Mesenchymal stem cell (in vitro differentiated cells and primary cell): ENCODE measurements at regions not wholly inside any gene's neighbourhood (a gene's known extent, or its start where the extent isn't known, plus 50 kb on each side); places are given as distances from the start of the nearest gene placed in this dataset.

Experiments used
- DNase-seq: peaks from one replicate; pipeline ENCODE4 v3.0.0-alpha.2; 2013
- H2AFZ ChIP-seq: one replicate; pipeline ENCODE4 v1.6.1; 2013; ENCODE audit warnings: low read depth, mild to moderate bottlenecking, control low read depth, inconsistent platforms, low read length, moderate library complexity
- H2AK5ac ChIP-seq: 2 replicates; pipeline ENCODE4 v1.6.1; 2013; ENCODE audit warnings: low read length, moderate library complexity, mild to moderate bottlenecking, inconsistent platforms; ENCODE audit not compliant: severe bottlenecking
- H2BK120ac ChIP-seq: one replicate; pipeline ENCODE4 v1.6.1; 2013; ENCODE audit warnings: low read depth, mild to moderate bottlenecking, inconsistent platforms, low read length, moderate library complexity
- H2BK12ac ChIP-seq, 2 experiments: one replicate each; pipeline ENCODE4 v1.6.1; 2013; ENCODE audit warnings: inconsistent platforms in 2 of 2, low read length in 2 of 2, mild to moderate bottlenecking in 2 of 2, moderate library complexity in 2 of 2, control low read depth in 1 of 2
- H2BK15ac ChIP-seq: one replicate; pipeline ENCODE4 v1.6.1; 2013; ENCODE audit warnings: mild to moderate bottlenecking, low read depth, inconsistent platforms; ENCODE audit not compliant: poor library complexity, severe bottlenecking
- H2BK5ac ChIP-seq: 2 replicates; pipeline ENCODE4 v1.6.1; 2013; ENCODE audit warnings: low read depth, mild to moderate bottlenecking, low read length, control low read depth, inconsistent platforms; ENCODE audit not compliant: poor library complexity, severe bottlenecking
- H3K14ac ChIP-seq, 2 experiments: one replicate each; pipeline ENCODE4 v1.6.1; 2013; ENCODE audit warnings: inconsistent platforms in 2 of 2, low read length in 2 of 2, control low read depth in 1 of 2, mild to moderate bottlenecking in 1 of 2, moderate library complexity in 1 of 2
- H3K18ac ChIP-seq, 2 experiments: one replicate each; pipeline ENCODE4 v1.6.1; 2013; ENCODE audit warnings: inconsistent platforms in 2 of 2, low read length in 2 of 2, control low read depth in 1 of 2, low read depth in 1 of 2, mild to moderate bottlenecking in 1 of 2
- H3K23ac ChIP-seq, 2 experiments: one replicate each; pipeline ENCODE4 v1.6.1; 2013; ENCODE audit warnings: inconsistent platforms in 2 of 2, low read length in 2 of 2, mild to moderate bottlenecking in 2 of 2, moderate library complexity in 2 of 2, control low read depth in 1 of 2
- H3K27ac ChIP-seq: 2 replicates; pipeline ENCODE4 v1.5.1; 2013; ENCODE audit warnings: mild to moderate bottlenecking, moderate library complexity, low read length, control low read depth, inconsistent platforms; ENCODE audit not compliant: poor library complexity, severe bottlenecking
- H3K27me3 ChIP-seq, 2 experiments: 2 replicates each; pipeline versions ENCODE4 v1.6.1 to v1.7.0; 2013; ENCODE audit warnings: low read length in 2 of 2, mild to moderate bottlenecking in 2 of 2, moderate library complexity in 2 of 2, control low read depth in 1 of 2, inconsistent platforms in 1 of 2; ENCODE audit not compliant: control insufficient read depth in 1 of 2, insufficient read depth in 1 of 2
- H3K36me3 ChIP-seq, 2 experiments: 2 replicates each; pipeline versions ENCODE4 v1.6.1 to v1.7.0; 2013; ENCODE audit warnings: low read length in 2 of 2, control low read depth in 1 of 2, inconsistent platforms in 1 of 2, low read depth in 1 of 2, mild to moderate bottlenecking in 1 of 2; ENCODE audit not compliant: insufficient read depth in 2 of 2, control insufficient read depth in 1 of 2
- H3K4ac ChIP-seq, 2 experiments: one replicate each; pipeline ENCODE4 v1.6.1; 2013; ENCODE audit warnings: inconsistent platforms in 2 of 2, low read length in 2 of 2, mild to moderate bottlenecking in 2 of 2, moderate library complexity in 2 of 2, control low read depth in 1 of 2, low read depth in 1 of 2
- H3K4me1 ChIP-seq: 2 replicates; pipeline ENCODE4 v1.6.1; 2013; ENCODE audit warnings: low read depth, low read length, control low read depth; ENCODE audit not compliant: control insufficient read depth, insufficient read depth
- H3K4me2 ChIP-seq: 2 replicates; pipeline ENCODE4 v1.6.1; 2013; ENCODE audit warnings: low read length, mild to moderate bottlenecking, inconsistent platforms; ENCODE audit not compliant: poor library complexity, severe bottlenecking
- H3K4me3 ChIP-seq, 2 experiments: 2 replicates each; pipeline versions ENCODE4 v1.5.1 to v1.7.0; 2013; ENCODE audit warnings: low read length in 2 of 2, mild to moderate bottlenecking in 2 of 2, control low read depth in 1 of 2, low read depth in 1 of 2; ENCODE audit not compliant: insufficient read depth in 1 of 2
- H3K79me1 ChIP-seq: replicated peaks from 2 replicates; pipeline ENCODE4 v1.6.1; 2013; ENCODE audit warnings: mild to moderate bottlenecking, control low read depth, low read length, inconsistent platforms; ENCODE audit not compliant: poor library complexity, severe bottlenecking
- H3K9ac ChIP-seq: 2 replicates; pipeline ENCODE4 v1.7.0; 2013; ENCODE audit warnings: mild to moderate bottlenecking, low read length, moderate library complexity
- H3K9me3 ChIP-seq: 2 replicates; pipeline ENCODE4 v1.7.0; 2013; ENCODE audit warnings: mild to moderate bottlenecking, low read length; ENCODE audit not compliant: control insufficient read depth
- H4K8ac ChIP-seq: one replicate; pipeline ENCODE4 v1.6.1; 2013; ENCODE audit warnings: inconsistent platforms, mild to moderate bottlenecking, low read length, moderate library complexity
- H4K91ac ChIP-seq: one replicate; pipeline ENCODE4 v1.6.1; 2013; ENCODE audit warnings: mild to moderate bottlenecking, low read length, inconsistent platforms
- WGBS: methylation state at CpG from one replicate; pipeline ENCODE4 v1.1.7; 2013; ENCODE audit warnings: mixed read lengths; 5-methylcytosine and 5-hydroxymethylcytosine counted together

DNA sequence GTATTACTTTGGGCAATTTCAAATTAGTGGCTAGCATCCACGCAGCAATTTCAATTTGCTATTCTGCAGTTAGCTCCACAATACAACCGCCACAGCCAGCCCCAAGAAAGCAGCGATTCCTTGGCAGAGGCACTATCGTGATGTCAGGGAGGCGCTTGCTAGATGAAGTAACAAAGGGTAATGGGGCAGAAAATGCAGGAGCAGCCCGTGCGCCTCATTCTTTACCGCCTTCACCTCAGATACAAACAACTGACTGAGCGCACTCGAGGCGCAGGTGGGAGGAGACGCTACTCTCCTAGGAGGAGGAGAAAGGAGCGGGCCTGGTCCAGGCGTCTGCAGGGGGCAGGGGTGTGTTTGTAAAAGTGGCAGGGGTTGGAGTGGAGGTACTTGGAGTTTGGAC, 76.9 kb upstream of the ASB18 start:
- WGBS: 88% methylated on average over 14 of the region's 14 CpGs
- H3K23ac ChIP-seq: no peak overlapping the region
- H2AK5ac ChIP-seq: no peak overlapping the region

GRCh38 chr2:236341721-236342120, 77.5 kb upstream of the ASB18 start:
- no peak overlapping the region for H3K18ac ChIP-seq
- DNase-seq: no peak
- H3K4me2 ChIP-seq: no peak overlapping the region
- no peaks in the 10 kb centered on the region for H3K79me1 ChIP-seq
- H3K9me3 ChIP-seq: no peaks in the 10 kb centered on the region
- no peak overlapping the region for H3K4ac ChIP-seq
- H3K9ac ChIP-seq: no peak overlapping the region
- no peak overlapping the region for H3K4me3 ChIP-seq
- H3K14ac ChIP-seq: no peak overlapping the region
- H3K27me3 ChIP-seq: peaks cover 4 to 52% of the 10 kb centered on the region in 2 experiments
- H3K23ac ChIP-seq: no peak overlapping the region
- H3K36me3 ChIP-seq: no peaks in the 10 kb centered on the region
- no peak overlapping the region for H2AFZ ChIP-seq
- peaks cover 2% of the 10 kb centered on the region for H3K4me1 ChIP-seq
- H2BK120ac ChIP-seq: no peak overlapping the region
- no peak overlapping the region for H2BK12ac ChIP-seq
- no peak overlapping the region for H4K8ac ChIP-seq
- H4K91ac ChIP-seq: no peak overlapping the region
- H3K27ac ChIP-seq: no peak overlapping the region
- no peak overlapping the region for H2BK15ac ChIP-seq
- 88% methylated on average over 14 of the region's 14 CpGs for WGBS
- no peak overlapping the region for H2AK5ac ChIP-seq
- H2BK5ac ChIP-seq: no peak overlapping the region

More for the DNA sequence above, 76.9 kb upstream of the ASB18 start:
- Histone ChIP-seq H3K27me3 (peaks cover 4 to 46% of the 10 kb centered on the region in 2 experiments), H3K79me1 (no peaks in the 10 kb centered on the region), H4K8ac (no peak overlapping the region), H3K14ac (no peak overlapping the region), H3K27ac (no peak overlapping the region), H2BK120ac (no peak overlapping the region), H3K4me2 (no peak overlapping the region), H3K4ac (no peak overlapping the region), H3K36me3 (no peaks in the 10 kb centered on the region), H3K18ac (no peak overlapping the region), H3K4me3 (no peak overlapping the region), H4K91ac (no peak overlapping the region), H3K4me1 (peaks cover 2% of the 10 kb centered on the region), H2BK5ac (no peak overlapping the region), H2AFZ (no peak overlapping the region), H2BK15ac (no peak overlapping the region), H3K9ac (no peak overlapping the region), H3K9me3 (no peaks in the 10 kb centered on the region), H2BK12ac (no peak overlapping the region)
- DNase-seq: no peak

GRCh38 chr2:236342507-236342906, 78.3 kb upstream of the ASB18 start:
- no peak overlapping the region for H2BK12ac ChIP-seq
- H3K14ac ChIP-seq: peak overlapping the region in 1 of 2 experiments; percentile 11
- no peak overlapping the region for H2AFZ ChIP-seq
- H3K4me1 ChIP-seq: peaks cover 2% of the 10 kb centered on the region
- no peak overlapping the region for H3K4me3 ChIP-seq
- no peak overlapping the region for H3K18ac ChIP-seq
- WGBS: 81% methylated on average over 10 of the region's 10 CpGs
- no peak overlapping the region for H2BK5ac ChIP-seq
- no peak overlapping the region for H3K4me2 ChIP-seq
- H2AK5ac ChIP-seq: no peak overlapping the region
- H3K27me3 ChIP-seq: peaks cover 4 to 50% of the 10 kb centered on the region in 2 experiments
- H3K9ac ChIP-seq: no peak overlapping the region
- H3K36me3 ChIP-seq: no peaks in the 10 kb centered on the region
- no peak overlapping the region for H2BK120ac ChIP-seq
- no peak overlapping the region for H3K4ac ChIP-seq
- no peaks in the 10 kb centered on the region for H3K79me1 ChIP-seq
- no peak overlapping the region for H4K91ac ChIP-seq
- no peak overlapping the region for H4K8ac ChIP-seq
- H3K27ac ChIP-seq: no peak overlapping the region
- no peaks in the 10 kb centered on the region for H3K9me3 ChIP-seq
- no peak overlapping the region for H2BK15ac ChIP-seq
- DNase-seq: no peak
- H3K23ac ChIP-seq: no peak overlapping the region

GRCh38 chr2:236342951-236343350, 78.7 kb upstream of the ASB18 start:
- no peak for DNase-seq
- Histone ChIP-seq H3K23ac (no peak overlapping the region), H2BK12ac (no peak overlapping the region), H3K18ac (no peak overlapping the region), H3K4me1 (peaks cover 2% of the 10 kb centered on the region), H3K4me3 (no peak overlapping the region), H2BK15ac (no peak overlapping the region), H2BK5ac (no peak overlapping the region), H3K27me3 (peaks cover 4 to 50% of the 10 kb centered on the region in 2 experiments), H3K79me1 (no peaks in the 10 kb centered on the region), H3K36me3 (no peaks in the 10 kb centered on the region), H4K8ac (no peak overlapping the region), H2AFZ (no peak overlapping the region), H3K9ac (no peak overlapping the region), H2AK5ac (no peak overlapping the region), H3K4me2 (no peak overlapping the region), H3K9me3 (no peaks in the 10 kb centered on the region), H4K91ac (no peak overlapping the region), H3K4ac (no peak overlapping the region), H3K27ac (no peak overlapping the region), H2BK120ac (no peak overlapping the region), H3K14ac (no peak overlapping the region)
- WGBS: 92% methylated on average over 12 of the region's 12 CpGs
